Colon (tissue), 2 donors: ENCODE measurements at regions not wholly inside any gene's neighbourhood (a gene's known extent, or its start where the extent isn't known, plus 50 kb on each side); places are given as distances from the start of the nearest gene placed in this dataset.

Source experiments
- FAIRE-seq: peaks from 2 replicates; lab custom pipeline; 2012; peaks lifted over from hg19 to GRCh38; lab: Jason Lieb, UNC
- donor health status: control.
- donor health status: control.

DNA sequence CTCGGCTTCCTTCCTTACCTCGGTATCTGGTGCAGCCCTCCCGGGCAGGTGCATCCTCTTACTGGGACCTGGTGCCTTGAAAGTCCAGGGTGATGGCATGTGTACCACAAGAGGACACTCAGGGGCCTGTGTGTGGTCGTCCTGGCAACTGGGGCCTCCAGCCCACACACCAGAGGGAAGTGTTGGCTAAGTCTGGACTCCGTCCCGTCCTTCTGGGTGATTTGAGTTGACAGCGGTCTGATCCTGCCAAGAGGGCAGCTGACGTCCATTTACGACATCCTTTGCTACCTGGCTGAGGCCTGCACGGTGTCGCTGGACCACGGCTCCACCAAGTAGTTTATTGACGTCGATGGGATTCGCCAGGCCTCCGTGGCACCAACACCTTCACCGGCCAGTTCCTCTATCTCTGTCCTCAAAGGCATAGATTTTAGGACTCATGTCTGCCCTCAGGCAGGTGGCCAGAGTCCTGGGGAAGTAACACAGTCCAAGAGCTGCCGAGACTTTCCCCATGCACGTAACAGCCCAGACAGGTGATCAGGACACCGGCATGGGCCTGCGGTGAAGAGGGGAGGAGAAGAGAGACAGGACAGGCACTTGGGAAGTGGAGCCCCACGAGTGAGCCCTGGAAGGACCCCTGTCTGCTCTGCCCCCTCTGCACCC, 186.0 kb upstream of the HDAC4 start:
- no peak for FAIRE-seq

- no peak for FAIRE-seq
Measured at GRCh38 chr2:239585422-239585821, 184.6 kb upstream of the HDAC4 start.

GRCh38 chr2:239584986-239585385, 184.2 kb upstream of the HDAC4 start:
- no peak for FAIRE-seq

- no peak for FAIRE-seq
Measured at GRCh38 chr2:239583879-239584859, 183.3 kb upstream of the HDAC4 start.

DNA sequence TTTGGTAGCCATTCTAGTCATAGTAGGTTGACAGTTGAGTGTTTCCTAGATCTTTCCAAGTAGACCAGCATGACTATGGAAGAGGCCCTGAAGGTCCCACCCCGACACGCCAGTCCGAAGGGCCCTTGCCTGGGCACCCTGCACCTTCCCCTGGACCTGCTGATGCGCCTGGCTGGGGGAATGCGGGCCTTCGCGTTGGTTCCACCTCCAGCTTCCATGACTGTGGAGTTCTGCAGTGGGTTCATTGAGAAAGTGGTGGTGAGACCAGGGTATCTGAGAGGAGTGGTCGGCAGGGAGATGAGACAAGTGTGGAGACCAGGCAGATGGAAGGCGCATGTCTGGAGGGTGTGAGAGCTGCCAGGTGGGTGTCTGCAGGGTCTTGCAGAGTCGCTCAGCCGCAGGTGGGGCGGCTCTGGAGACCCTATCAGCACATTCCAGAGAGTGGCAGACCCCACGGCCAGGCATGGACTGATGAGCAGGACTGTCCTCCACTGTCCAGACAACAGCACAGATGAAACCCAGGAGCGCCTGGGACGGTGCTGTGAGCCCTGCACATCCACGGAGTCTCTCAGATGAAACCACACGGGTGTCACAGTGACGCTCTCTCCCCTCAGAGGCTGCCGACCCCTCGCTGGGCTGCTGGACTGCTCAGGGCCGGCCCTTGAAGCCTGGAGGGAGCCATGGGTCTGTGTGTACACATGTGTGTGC, 182.5 kb upstream of the HDAC4 start:
- FAIRE-seq: no peak

- no peak for FAIRE-seq
Measured at GRCh38 chr2:239582476-239582875, 181.7 kb upstream of the HDAC4 start.

DNA sequence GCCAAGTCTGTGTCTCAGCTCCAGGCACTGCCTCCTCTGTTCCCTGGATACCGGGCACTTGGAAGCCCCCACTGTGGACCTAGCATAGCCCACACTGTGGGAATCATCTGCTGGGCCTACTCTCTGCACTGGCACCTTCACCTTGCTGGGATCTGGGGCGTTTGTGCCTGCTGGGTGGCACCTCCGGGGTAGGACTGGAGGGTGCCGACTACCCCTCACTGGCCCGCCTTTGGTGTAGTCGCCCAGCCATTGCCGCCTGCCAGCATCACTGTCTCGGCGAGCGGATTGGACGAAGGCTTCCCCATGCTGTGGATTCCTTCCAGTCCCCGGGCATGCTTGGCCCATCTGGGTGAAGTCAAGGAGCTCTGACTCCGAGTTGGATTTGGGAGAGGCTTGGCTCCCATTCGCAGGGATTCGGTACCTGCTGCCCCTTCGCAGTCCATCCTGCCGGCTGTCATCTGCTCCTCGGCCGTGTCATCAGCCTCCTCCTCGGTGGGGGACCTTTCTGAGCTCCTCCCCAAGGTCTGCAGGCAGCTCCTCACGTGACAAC, 180.6 kb upstream of the HDAC4 start:
- no peak for FAIRE-seq

GRCh38 chr2:239580199-239580527, 179.3 kb upstream of the HDAC4 start:
- FAIRE-seq: no peak

DNA sequence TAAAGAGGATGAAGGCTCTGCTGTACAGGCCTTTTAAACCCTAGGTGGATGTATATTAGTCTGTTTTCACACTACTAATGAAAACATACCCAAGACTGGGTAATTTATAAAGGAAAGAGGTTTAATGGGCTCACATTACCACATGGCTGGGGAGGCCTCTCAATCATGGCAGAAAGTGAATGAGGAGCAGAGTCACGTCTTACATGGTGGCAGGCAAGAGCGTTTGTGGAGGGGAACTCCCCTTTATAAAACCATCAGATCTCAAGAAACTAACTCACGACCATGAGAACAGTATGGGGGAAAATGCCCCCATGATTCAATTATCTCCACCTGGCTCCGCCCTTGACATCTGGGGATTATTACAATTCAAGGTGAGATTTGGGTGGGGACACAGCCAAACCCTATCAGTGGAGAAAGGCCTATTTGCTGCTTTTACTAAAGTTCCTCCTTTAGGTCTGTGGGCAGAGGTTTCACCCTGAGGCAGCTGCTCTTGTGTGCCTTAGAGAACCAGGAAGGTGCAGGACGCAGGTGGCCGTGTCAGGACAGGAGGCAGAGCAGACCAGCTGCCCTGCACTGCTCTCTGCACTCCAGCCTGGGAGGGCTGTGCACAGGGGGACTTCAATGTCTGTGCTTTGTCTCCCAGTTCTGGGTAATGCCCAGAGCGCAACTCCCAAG, 178.8 kb upstream of the HDAC4 start:
- no peak for FAIRE-seq

GRCh38 chr2:239579081-239579480, 178.3 kb upstream of the HDAC4 start:
- no peak for FAIRE-seq

DNA sequence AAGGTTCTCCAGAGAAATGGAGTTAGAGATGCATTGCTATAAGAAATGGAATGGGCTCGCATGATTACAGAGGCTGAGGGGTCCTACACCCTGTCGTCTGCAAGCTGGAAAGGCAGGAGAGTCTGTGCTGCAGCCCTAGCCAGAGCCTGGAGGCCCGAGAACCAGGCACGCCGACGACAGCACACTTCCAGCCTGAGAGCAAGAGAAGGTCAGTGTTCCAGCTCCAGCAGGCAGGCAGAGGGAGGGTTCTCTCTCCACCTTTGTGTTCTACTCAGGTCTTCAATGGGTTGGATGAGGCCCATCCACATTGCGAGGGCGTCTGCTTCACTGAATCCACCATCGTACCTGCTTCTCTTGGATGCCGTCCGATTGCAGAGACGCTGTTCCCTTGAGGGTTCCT, 177.6 kb upstream of the HDAC4 start:
- no peak for FAIRE-seq

DNA sequence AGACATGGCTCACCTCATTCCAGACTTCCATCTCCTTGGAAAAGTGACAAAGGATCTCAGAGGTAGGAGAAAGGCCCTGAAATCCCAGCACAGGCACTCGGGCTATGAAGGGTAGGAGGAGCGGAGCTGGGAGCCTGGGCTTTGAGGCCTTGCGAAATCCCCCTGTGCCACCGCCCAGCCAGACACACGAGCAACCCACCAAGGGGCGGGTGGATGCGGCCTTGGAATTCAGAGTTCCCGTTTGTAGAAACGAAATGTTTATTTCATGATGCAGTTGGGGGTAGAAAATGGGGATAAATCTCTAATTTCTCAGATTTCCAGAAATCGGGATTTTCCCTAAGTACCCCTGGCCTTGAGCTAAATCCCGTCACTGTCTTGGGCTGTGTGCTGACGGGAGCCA, 177.1 kb upstream of the HDAC4 start:
- no peak for FAIRE-seq

DNA sequence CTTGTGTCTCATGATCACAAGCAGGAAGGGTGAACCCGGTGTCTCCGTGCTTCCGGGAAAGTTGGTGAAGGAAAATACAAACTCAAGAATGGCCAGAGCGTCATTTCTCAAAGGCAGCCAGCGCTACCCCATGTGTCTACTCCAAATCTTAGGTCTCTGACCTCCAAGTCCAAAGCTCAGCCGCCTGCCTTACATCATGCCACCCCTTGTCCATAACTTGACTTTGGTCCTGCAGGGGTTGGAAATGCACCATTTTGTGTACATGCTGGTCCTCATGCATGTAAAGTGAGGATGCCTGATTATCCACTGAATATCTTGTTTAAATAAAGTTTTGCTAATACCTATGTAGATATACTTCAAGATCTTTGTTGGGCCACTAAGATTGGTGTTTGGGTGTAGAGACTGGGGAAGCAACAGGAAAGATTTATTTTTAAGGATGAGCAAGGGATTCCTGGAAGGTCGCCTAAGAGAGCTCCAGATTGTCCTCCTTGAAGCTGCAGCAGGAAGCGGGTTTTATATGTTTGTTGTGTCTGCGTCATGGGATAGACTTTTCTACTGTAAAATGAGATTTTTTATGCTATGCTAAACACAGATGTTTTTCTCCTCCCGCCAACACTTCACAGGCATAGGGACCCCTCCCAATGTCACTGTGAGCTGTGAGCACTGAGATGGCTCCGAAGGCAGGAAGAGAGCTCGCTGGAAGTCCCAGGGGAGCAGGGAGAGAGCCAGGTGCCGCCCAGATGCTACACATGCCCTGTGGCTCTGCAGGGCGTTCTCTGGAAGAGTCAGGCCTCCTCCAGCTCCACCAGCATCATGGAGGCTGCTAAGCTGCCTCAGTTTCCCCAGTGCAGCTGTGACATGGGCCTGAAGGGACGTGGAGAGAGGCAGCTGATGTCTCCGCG, 176.2 kb upstream of the HDAC4 start:
- FAIRE-seq: no peak

DNA sequence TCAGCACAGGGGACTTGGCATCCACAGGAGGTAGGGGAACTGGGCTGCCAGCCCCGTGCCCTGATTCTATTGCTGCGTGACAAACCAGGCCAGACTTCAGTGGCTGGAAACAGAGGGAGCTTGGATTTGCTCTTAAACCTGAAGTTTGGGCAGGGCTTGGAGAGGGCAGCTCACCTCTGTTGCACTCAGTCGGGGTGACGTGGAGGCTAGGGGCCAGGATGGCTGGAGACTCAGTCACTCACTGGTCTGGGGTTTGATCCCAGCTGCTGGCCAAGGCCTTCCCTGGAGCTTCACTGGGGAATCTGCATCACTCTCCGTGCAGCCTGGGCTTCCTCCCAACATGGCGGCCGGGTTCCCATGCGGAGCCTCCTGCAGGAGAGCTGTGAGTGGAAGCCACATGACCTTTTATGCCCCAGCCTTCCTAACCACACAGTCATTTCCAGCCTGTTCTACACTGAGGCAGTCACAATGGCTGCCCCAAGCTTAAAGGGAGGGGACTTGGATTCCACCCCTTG, 175.2 kb upstream of the HDAC4 start:
- FAIRE-seq: no peak

DNA sequence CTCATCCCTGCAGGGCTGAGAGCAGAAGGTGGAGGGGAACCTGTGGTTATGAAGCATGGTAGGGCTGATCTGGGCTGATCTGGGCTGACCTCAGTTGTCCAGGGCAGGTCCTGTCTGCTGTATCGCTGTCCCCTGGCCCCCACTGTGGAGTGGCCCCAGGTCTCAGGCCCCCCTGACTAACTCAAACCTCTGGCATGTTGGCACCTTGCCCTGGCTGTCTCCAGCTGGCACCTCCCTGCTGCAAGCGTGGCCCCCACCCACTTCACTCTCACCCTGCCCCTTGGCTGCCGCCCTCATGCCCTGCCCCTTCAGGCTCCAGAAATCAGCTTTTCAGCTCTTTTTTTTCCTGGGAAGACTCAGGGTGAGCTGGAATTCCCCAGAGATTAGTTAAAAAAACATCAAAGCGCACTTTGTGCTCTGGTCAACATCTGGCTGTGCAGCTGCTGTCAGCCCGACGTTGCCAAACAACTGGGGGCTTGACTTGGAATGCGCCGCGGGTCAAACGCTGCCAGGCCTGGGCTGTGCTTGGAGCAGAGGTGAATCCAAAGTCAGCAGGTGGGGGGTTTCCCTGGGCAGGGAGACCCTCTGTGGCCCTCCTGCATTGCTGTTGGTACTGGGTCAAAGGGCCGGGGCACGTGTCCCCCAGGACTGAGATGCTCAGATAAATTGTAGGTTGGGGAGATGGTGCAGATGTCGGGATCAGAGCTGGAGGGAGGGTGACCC, 173.8 kb upstream of the HDAC4 start:
- no peak for FAIRE-seq

DNA sequence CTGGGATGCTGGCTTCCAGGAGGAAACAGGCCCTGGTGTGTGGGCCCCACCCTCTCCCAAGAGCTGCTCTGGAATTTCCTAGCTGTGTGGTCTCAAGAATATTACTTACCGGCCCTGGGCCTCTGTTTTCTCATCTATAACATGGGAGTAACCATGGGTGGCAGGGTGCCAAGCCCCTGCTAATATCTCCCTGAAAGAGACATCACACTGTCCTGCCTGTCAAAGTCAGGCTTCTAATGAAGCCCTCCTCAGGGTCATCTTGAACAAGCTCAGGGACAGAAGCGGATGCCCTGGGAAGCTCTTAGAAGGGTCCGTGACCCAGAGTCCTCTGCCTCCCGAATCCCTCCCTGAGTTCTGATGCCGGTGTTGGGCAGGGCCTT, 173.2 kb upstream of the HDAC4 start:
- no peak for FAIRE-seq

DNA sequence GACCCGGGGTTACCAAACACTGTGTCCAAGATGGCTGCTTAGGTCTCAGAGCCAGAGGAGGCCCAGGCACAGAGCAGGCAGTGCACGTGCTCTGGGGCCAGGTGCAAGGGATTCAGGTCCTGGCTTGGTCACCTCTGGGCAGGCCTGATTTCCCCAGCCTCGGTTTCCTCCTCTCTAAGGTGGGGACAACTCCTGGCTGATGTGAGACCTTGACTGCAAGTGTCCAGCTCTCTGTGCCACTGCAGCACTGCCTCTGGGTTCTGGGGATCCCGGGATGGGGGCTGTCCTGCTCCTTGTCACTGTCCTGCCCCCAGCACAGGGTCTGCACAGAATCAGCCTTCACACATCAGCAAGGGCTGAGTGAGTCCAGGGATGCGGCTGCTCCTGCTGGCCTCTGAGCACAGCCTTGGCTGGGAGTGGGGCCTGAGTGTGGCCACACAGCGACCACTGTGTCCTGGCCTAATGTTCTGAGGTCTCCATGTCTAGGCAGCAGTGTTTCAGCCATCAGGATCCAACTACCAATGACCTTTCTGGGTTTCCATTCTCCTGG, 170.2 kb upstream of the HDAC4 start:
- FAIRE-seq: no peak

DNA sequence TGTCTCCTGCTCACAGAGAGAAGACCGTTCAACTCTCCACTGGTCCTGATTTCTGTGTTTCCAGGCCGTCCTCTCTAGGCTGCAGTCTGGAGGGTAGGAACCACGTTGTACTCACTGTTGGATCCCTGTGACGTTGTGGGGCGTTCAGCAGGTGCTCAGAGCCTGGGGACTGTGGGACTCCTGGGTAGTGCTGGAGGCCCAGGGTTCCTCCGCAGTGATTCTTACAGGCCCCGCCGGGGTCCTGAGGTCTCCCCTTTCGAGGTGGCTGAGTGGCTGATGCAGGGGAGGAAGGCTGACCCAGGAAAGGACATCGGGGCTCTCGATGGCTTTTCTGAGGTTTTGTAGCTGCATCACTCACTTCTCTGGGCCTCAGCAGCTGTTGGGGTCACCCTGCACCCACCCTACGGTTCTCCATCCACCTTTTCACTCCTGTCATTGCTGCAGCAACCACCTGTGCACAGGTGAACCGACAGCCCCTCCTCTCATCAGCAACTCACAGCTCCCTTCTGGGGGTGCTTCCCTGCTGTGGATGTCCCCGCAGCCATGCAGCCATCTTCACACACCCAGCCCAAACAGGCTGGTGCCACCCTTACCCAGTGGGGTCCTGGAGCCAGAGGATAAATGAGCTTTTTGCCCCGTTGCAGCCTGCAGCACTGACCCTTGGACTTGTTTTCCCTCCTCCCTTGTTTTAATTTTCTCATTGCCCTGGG, 169.6 kb upstream of the HDAC4 start:
- FAIRE-seq: no peak

DNA sequence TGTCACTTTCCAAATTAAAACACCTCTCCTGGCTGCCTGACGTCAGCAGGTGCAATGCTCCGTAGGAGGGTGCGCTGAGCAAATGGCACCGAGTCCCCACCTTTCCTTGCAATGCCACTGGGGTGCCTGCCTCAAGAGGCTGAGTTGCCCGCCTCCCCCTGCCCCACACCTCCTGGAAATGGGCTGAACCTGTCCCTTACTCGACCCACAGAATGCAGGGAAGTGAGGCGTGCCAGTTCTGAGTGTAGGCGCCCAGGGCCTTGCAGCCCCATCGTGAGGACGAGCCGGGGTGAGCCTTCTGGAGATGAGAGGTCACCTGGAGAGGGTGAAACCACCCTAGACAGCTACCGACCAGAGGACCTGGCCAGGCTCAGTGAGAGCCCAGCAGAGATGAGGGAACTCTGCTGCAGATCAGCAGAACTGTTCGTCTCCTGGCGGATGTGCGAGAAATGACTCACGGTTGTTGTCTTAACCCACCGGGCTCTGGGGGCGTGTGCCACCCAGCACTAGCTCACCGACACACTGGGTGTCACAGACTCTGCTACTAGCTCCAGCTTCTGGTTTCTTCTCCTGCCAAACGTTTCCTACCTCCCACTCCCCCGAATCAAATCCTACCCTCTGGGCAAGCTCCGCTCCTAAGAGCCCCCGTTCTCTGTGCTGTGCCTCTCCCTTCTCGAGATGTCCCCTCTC, 168.7 kb upstream of the HDAC4 start:
- FAIRE-seq: no peak
